Hepatocyte (in vitro differentiated cells): ENCODE measurements at regions not wholly inside any gene's neighbourhood (a gene's known extent, or its start where the extent isn't known, plus 50 kb on each side); places are given as distances from the start of the nearest gene placed in this dataset.

Experiments
- DNase-seq: peaks from one replicate; pipeline ENCODE4 v3.0.0-alpha.2; 2016; ENCODE audit warnings: low spot score
- H2AFZ ChIP-seq: fragments of 200-600 bp; sonication (generic); 2 replicates; pipeline ENCODE4 v1.6.0; 2016; ENCODE audit warnings: antibody characterized with exemption, mild to moderate bottlenecking
- H3K27ac ChIP-seq: fragments of 200-600 bp; sonication (generic); 2 replicates; pipeline ENCODE4 v1.5.1; 2016; ENCODE audit warnings: mild to moderate bottlenecking
- H3K27me3 ChIP-seq: fragments of 200-600 bp; sonication (generic); 2 replicates; pipeline ENCODE4 v1.6.1; 2016
- H3K36me3 ChIP-seq: fragments of 200-600 bp; sonication (generic); replicated peaks from 2 replicates; pipeline ENCODE4 v1.5.1; 2016; ENCODE audit warnings: low read depth; ENCODE audit not compliant: insufficient read depth
- H3K4me1 ChIP-seq: fragments of 200-600 bp; sonication (generic); 2 replicates; pipeline ENCODE4 v1.5.1; 2016; ENCODE audit warnings: mild to moderate bottlenecking, moderate library complexity; ENCODE audit not compliant: insufficient read depth
- H3K4me2 ChIP-seq: fragments of 200-600 bp; sonication (generic); 2 replicates; pipeline ENCODE4 v1.6.0; 2016
- H3K4me3 ChIP-seq: fragments of 200-600 bp; sonication (generic); 2 replicates; pipeline ENCODE4 v1.5.1; 2016; ENCODE audit warnings: mild to moderate bottlenecking
- H3K79me2 ChIP-seq: fragments of 200-600 bp; sonication (generic); 2 replicates; pipeline ENCODE4 v1.6.0; 2017; ENCODE audit warnings: mild to moderate bottlenecking
- H3K9me2 ChIP-seq: fragments of 200-600 bp; sonication (generic); replicated peaks from 2 replicates; pipeline ENCODE4 v1.6.0; 2017; ENCODE audit warnings: mild to moderate bottlenecking; ENCODE audit not compliant: insufficient read depth
- H3K9me3 ChIP-seq: fragments of 200-600 bp; sonication (generic); 2 replicates; pipeline ENCODE4 v1.5.1; 2016; ENCODE audit warnings: low read depth, mild to moderate bottlenecking
- H4K20me1 ChIP-seq: fragments of 200-600 bp; sonication (generic); 2 replicates; pipeline ENCODE4 v1.6.0; 2016; ENCODE audit warnings: mild to moderate bottlenecking; ENCODE audit not compliant: insufficient read depth, poor library complexity, severe bottlenecking
- CTCF ChIP-seq: fragments of 200-600 bp; sonication (generic); IDR thresholded peaks from 2 replicates; pipeline ENCODE4 v1.5.1; 2016; ENCODE audit warnings: antibody characterized with exemption, mild to moderate bottlenecking; ENCODE audit not compliant: poor library complexity
- EZH2 ChIP-seq: fragments of 200-600 bp; sonication (generic); IDR thresholded peaks from 2 replicates; pipeline ENCODE4 v1.6.1; 2016; ENCODE audit warnings: antibody characterized with exemption, mild to moderate bottlenecking, borderline replicate concordance
- EZH2phosphoT487 ChIP-seq: fragments of 200-600 bp; sonication (generic); IDR thresholded peaks from one replicate; pipeline ENCODE4 v1.6.1; 2018; ENCODE audit warnings: antibody characterized with exemption, mild to moderate bottlenecking, low read depth, moderate library complexity; ENCODE audit not compliant: unreplicated experiment, severe bottlenecking
- WGBS: methylation state at CpG from one replicate; pipeline ENCODE4 v1.1.6; 2016; ENCODE audit warnings: low lambda C conversion rate; ENCODE audit errors: missing lambda C conversion rate; 5-methylcytosine and 5-hydroxymethylcytosine counted together

DNA sequence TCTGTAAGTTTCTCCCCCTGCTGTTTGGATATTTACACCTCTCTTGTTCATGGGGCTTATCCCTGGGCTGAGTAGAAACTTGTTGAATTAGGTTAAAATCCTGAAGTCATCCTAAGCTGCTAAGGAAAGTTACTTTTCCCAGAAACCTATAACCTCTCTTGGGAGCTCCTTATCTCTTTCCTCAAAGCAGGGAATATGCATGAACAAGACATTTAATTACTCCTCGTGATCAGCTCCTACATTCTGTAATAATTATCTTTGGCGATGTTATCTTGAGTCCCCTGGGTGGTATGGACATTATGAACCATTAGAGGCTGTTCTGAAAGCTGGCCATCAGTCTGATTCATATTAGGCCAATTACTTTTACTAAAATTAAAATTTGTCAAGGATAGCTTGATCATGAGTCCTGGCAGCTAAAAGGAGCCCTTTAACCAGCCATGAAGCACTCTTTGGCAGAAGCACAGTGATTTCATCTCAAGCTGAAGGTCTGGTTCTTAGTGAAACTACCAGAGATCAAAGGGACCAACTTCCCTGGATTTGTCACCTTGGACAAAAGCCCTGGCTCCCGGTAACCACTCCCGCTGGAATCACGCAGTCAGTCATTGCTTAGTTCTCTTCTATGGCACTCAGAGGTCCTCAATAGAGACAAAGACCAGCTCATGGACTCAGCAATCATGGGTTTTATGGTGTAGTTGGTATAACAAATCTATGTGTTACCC is 811.8 kb downstream of the UQCRFS1 start:
- Histone ChIP-seq H2AFZ (no peak overlapping the region), H3K9me3 (no peaks in the 10 kb centered on the region), H3K36me3 (no peaks in the 10 kb centered on the region), H3K4me1 (no peaks in the 10 kb centered on the region), H3K27ac (no peak overlapping the region), H4K20me1 (no peaks in the 10 kb centered on the region), H3K79me2 (no peaks in the 10 kb centered on the region), H3K27me3 (no peaks in the 10 kb centered on the region), H3K4me2 (no peak overlapping the region), H3K4me3 (no peak overlapping the region), H3K9me2 (no peaks in the 10 kb centered on the region)
- no peak for TF ChIP-seq EZH2
- no peak for TF ChIP-seq EZH2phosphoT487
- TF ChIP-seq CTCF: no peak
- WGBS: 38% methylated on average over 5 of the region's 5 CpGs
- DNase-seq: no peak

DNA sequence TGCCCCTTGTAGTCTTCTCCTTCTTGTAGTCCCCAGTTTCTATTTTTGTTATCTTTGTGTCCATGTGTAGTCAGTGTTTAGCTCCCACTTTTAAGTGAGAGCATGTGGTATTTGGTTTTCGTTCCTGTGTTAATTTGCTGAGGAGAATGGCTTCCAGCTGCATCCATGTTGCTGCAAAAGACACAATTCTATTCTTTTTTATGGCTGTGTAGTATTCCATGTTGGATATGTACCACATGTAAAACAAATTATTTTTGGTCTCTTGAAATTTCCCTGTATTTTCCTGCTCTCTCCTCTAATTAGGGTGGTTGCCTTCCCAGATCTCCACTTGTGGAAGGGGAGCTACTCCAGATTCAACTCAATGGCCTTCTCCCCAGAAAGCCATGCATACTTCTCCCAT is 813.8 kb downstream of the UQCRFS1 start:
- no peak for DNase-seq
- Histone ChIP-seq H3K9me2 (no peaks in the 10 kb centered on the region), H3K27me3 (no peaks in the 10 kb centered on the region), H3K9me3 (no peaks in the 10 kb centered on the region), H4K20me1 (no peaks in the 10 kb centered on the region), H3K4me2 (no peak overlapping the region), H3K4me1 (no peaks in the 10 kb centered on the region), H3K4me3 (no peak overlapping the region), H3K36me3 (no peaks in the 10 kb centered on the region), H3K27ac (no peak overlapping the region), H2AFZ (no peak overlapping the region), H3K79me2 (no peaks in the 10 kb centered on the region)
- WGBS: 83% methylated on average over 1 of the region's 1 CpG
- TF ChIP-seq EZH2phosphoT487 (no peak), EZH2 (no peak), CTCF (no peak)

DNA sequence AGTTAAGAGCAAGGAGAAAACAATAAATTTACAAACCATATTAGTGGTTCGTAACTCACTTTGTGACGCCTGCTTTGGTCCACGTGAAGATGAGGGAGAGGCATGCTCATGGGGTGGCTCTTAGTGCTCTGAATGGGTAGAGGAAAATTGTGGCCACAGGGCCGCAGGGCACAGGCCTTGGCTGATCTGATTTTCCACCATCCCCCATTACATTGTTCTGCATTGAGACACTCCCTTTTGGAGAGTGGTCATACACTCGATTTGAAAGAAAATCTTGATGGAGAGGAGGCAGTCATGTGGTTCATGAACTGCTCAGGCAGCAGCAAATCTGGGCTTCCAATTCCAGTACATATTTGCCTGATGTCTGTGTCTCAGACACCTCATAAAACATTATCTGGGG is 815.2 kb downstream of the UQCRFS1 start:
- no peak for TF ChIP-seq EZH2phosphoT487
- no peak for TF ChIP-seq EZH2
- no peak for TF ChIP-seq CTCF
- Histone ChIP-seq H3K4me3 (no peak overlapping the region), H3K4me1 (no peaks in the 10 kb centered on the region), H3K27me3 (no peaks in the 10 kb centered on the region), H3K79me2 (no peaks in the 10 kb centered on the region), H2AFZ (no peak overlapping the region), H3K4me2 (no peak overlapping the region), H3K9me2 (no peaks in the 10 kb centered on the region), H4K20me1 (no peaks in the 10 kb centered on the region), H3K27ac (no peak overlapping the region), H3K9me3 (no peaks in the 10 kb centered on the region), H3K36me3 (no peaks in the 10 kb centered on the region)
- no peak for DNase-seq
- 76% methylated on average over 5 of the region's 5 CpGs for WGBS

- 73% methylated on average over 10 of the region's 10 CpGs for WGBS
- no peak overlapping the region for H3K4me2 ChIP-seq
- H4K20me1 ChIP-seq: no peaks in the 10 kb centered on the region
- no peak overlapping the region for H2AFZ ChIP-seq
- H3K36me3 ChIP-seq: no peaks in the 10 kb centered on the region
- H3K4me1 ChIP-seq: no peaks in the 10 kb centered on the region
- no peak for DNase-seq
- no peaks in the 10 kb centered on the region for H3K9me2 ChIP-seq
- H3K4me3 ChIP-seq: no peak overlapping the region
- TF ChIP-seq EZH2 (no peak), EZH2phosphoT487 (no peak), CTCF (no peak)
- H3K79me2 ChIP-seq: no peaks in the 10 kb centered on the region
- H3K27ac ChIP-seq: no peak overlapping the region
- H3K9me3 ChIP-seq: no peaks in the 10 kb centered on the region
- no peaks in the 10 kb centered on the region for H3K27me3 ChIP-seq
Observed at GRCh38 chr19:28397306-28397705, 815.6 kb downstream of the UQCRFS1 start.
